HCT116 (cell line): ENCODE measurements at regions not wholly inside any gene's neighbourhood (a gene's known extent, or its start where the extent isn't known, plus 50 kb on each side); places are given as distances from the start of the nearest gene placed in this dataset.

Experiments
- ATAC-seq: fragments of 200-7000 bp; cut with Tn5 transposase; 2 replicates; pipeline ENCODE4 v1.9.1; 2020; ENCODE audit warnings: mild to moderate bottlenecking, moderate library complexity
- BruUV-seq: library from RNA; stranded (reverse); fragments of 400-500 nt; replicated peaks from 2 replicates; lab custom pipeline; 2021; lab: Mats Ljungman, UMichigan
- CTCF ChIA-PET: fragments of 300-600 bp; sonication (Branson Sonifier 250); formaldehyde crosslinking; loops from one replicate; lab custom pipeline; 2021; ENCODE audit warnings: antibody characterized with exemption; lab: Charles Lee
- POLR2A ChIA-PET: fragments of 300-600, 350-600 bp; sonication (Branson Sonifier 250); formaldehyde crosslinking; loops from one replicate; lab custom pipeline; 2021; ENCODE audit warnings: antibody characterized with exemption; lab: Charles Lee
- RAD21 ChIA-PET, 2 experiments: fragments of 300-600 bp; sonication (Branson Sonifier 250); formaldehyde crosslinking; loops; one replicate each; lab custom pipeline; 2023; ENCODE audit warnings: low total read pairs in 2 of 2; ENCODE audit not compliant: uncharacterized antibody in 2 of 2, unreplicated experiment in 2 of 2, low non-redundant PET in 1 of 2; lab: Charles Lee
- DNase-seq: peaks from one replicate; pipeline ENCODE4 v3.0.0-alpha.2; 2010; ENCODE audit warnings: low read depth, low spot score
- H2AFZ ChIP-seq: fragments of 200-600 bp; shearing (Covaris generic), sonication (generic); 2 replicates; pipeline ENCODE4 v1.6.1; 2017; ENCODE audit warnings: low read depth, mixed run types, mixed read lengths, antibody characterized with exemption, low read length; ENCODE audit not compliant: poor library complexity, severe bottlenecking
- H3K27ac ChIP-seq: 2 replicates; pipeline ENCODE4 v1.5.1; 2012; ENCODE audit warnings: low read depth, low read length
- H3K27me3 ChIP-seq: fragments of 200-600 bp; sonication (generic); 2 replicates; pipeline ENCODE4 v1.6.1; 2016; ENCODE audit warnings: mixed run types, low read length, mixed read lengths; ENCODE audit not compliant: insufficient read depth
- H3K36me3 ChIP-seq, 2 experiments: fragments of 200-500 bp in 1 of 2; fragments of 200-600 bp in 1 of 2; sonication (Bioruptor generic) in 1 of 2; sonication (generic) in 1 of 2; 2 replicates each; pipeline versions ENCODE4 v1.5.1 to v1.6.1; 2014 to 2016; ENCODE audit warnings: low read length in 2 of 2, inconsistent platforms in 1 of 2, mixed read lengths in 1 of 2, mixed run types in 1 of 2; ENCODE audit not compliant: insufficient read depth in 2 of 2, control insufficient read depth in 1 of 2
- H3K4me1 ChIP-seq, 2 experiments: fragments of 200-600 bp in 1 of 2; sonication (generic) in 1 of 2; 2 replicates each; pipeline versions ENCODE4 v1.5.1 to v1.6.1; 2012 to 2017; ENCODE audit warnings: low read length in 2 of 2, inconsistent platforms in 1 of 2, mild to moderate bottlenecking in 1 of 2, mixed read lengths in 1 of 2, mixed run types in 1 of 2, moderate library complexity in 1 of 2; ENCODE audit not compliant: insufficient read depth in 2 of 2, control insufficient read depth in 1 of 2
- H3K4me2 ChIP-seq: fragments of 200-600 bp; sonication (generic); 2 replicates; pipeline ENCODE4 v1.6.1; 2017; ENCODE audit warnings: mixed run types, low read length, mixed read lengths
- H3K4me3 ChIP-seq, 2 experiments: fragments of 200-600 bp in 1 of 2; sonication (generic) in 1 of 2; replicated peaks in 1 of 2; 2 replicates each; pipeline ENCODE4 v1.5.1; 2011 to 2016; ENCODE audit warnings: low read length in 2 of 2, control low read depth in 1 of 2, low read depth in 1 of 2, mild to moderate bottlenecking in 1 of 2, mixed read lengths in 1 of 2, mixed run types in 1 of 2
- H3K79me2 ChIP-seq: fragments of 200-600 bp; sonication (generic); 2 replicates; pipeline ENCODE4 v1.6.1; 2017; ENCODE audit warnings: mild to moderate bottlenecking, mixed run types, low read length, moderate library complexity, mixed read lengths; ENCODE audit not compliant: insufficient read depth
- H3K9ac ChIP-seq: fragments of 200-600 bp; sonication (generic); 2 replicates; pipeline ENCODE4 v1.6.1; 2016; ENCODE audit warnings: low read length, mixed read lengths
- H3K9me2 ChIP-seq: fragments of 200-600 bp; sonication (generic), shearing (Covaris generic); 2 replicates; pipeline ENCODE4 v1.6.1; 2017; ENCODE audit warnings: mixed run types, mild to moderate bottlenecking, moderate library complexity; ENCODE audit not compliant: insufficient read depth
- H3K9me3 ChIP-seq, 2 experiments: fragments of 200-500 bp in 1 of 2; fragments of 200-600 bp in 1 of 2; sonication (Bioruptor generic) in 1 of 2; sonication (generic) in 1 of 2; 2 replicates each; pipeline ENCODE4 v1.6.1; 2014 to 2017; ENCODE audit warnings: low read length in 2 of 2, mixed read lengths in 2 of 2, inconsistent platforms in 1 of 2, low read depth in 1 of 2, mild to moderate bottlenecking in 1 of 2, mixed run types in 1 of 2, moderate library complexity in 1 of 2; ENCODE audit not compliant: control insufficient read depth in 1 of 2, insufficient read depth in 1 of 2
- H4K20me1 ChIP-seq: fragments of 200-600 bp; sonication (generic), shearing (Covaris generic); 2 replicates; pipeline ENCODE4 v1.6.1; 2017; ENCODE audit warnings: mixed run types, mild to moderate bottlenecking, moderate library complexity; ENCODE audit not compliant: insufficient read depth
- EZH2phosphoT487 ChIP-seq: fragments of 200-600 bp; IDR thresholded peaks from 2 replicates; pipeline ENCODE4 v1.6.1; 2018; ENCODE audit warnings: antibody characterized with exemption, borderline replicate concordance
- FOSL1 ChIP-seq: IDR thresholded peaks from 2 replicates; pipeline ENCODE4 v1.6.1; 2012; ENCODE audit warnings: low read depth
- JUND ChIP-seq: IDR thresholded peaks from 2 replicates; pipeline ENCODE4 v1.6.1; 2012
- POLR2A ChIP-seq: IDR thresholded peaks from 2 replicates; pipeline ENCODE4 v1.7.0; 2011; ENCODE audit warnings: borderline replicate concordance; ENCODE audit not compliant: insufficient read depth, insufficient read length; ENCODE audit errors: extremely low read depth
- RAD21 ChIP-seq: IDR thresholded peaks from 2 replicates; pipeline ENCODE4 v1.6.1; 2012; ENCODE audit warnings: low read depth, mild to moderate bottlenecking
- TCF7L2 ChIP-seq: IDR thresholded peaks from 2 replicates; pipeline ENCODE4 v1.7.0; 2011; ENCODE audit warnings: borderline replicate concordance, inconsistent platforms; ENCODE audit not compliant: insufficient read depth, insufficient read length; ENCODE audit errors: extremely low read depth
- ZFX ChIP-seq: fragments of 450-650 bp; IDR thresholded peaks from 2 replicates; pipeline ENCODE4 v1.6.1; 2017
- intact Hi-C: fragments of 100-400 bp; cut with micrococcal nuclease; formaldehyde crosslinking; loops from 2 replicates; pipeline ENCODE4 v1.10.0; 2022
- TF ChIP-seq, protein P1 (sequence below): IDR thresholded peaks from 2 replicates; pipeline ENCODE4 v1.6.1; 2011; ENCODE audit warnings: mild to moderate bottlenecking, low read length, moderate library complexity; ENCODE audit not compliant: insufficient replicate concordance; ENCODE audit errors: extremely low read depth
- TF ChIP-seq, protein P2 (sequence below): IDR thresholded peaks from 2 replicates; pipeline ENCODE4 v1.6.1; 2012; ENCODE audit warnings: low read depth

DNA sequence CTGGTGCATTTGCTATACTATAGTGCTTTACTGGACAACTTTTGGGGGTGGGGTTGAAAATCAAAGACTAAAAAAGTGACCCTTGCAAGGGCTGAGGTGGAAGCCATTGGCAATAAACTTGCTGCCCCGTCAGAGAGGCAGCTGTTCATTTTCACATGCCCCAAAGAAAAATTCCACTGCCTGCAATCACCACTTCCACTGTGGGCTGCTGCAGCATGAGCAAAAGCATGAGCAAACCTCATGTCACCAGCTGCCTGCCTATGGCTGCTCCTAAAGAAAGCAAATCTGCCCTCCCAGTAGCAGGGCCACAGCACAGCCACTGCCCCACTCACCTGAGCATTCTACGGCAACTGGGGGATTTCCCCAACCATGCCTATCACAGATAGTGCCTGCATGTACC, 290.0 kb downstream of the PAX1 start:
- no peak overlapping the region for H3K4me3 ChIP-seq
- H2AFZ ChIP-seq: no peak overlapping the region
- no peak for TF ChIP-seq EZH2phosphoT487
- no peak for TF ChIP-seq ZFX
- no peaks in the 10 kb centered on the region for H3K27me3 ChIP-seq
- intact Hi-C loops: no loop called here
- no peaks in the 10 kb centered on the region for H3K36me3 ChIP-seq
- ChIA-PET RAD21 (no interaction called here), POLR2A (no interaction called here), CTCF (no interaction called here)
- H3K9me2 ChIP-seq: no peaks in the 10 kb centered on the region
- ATAC-seq (no peak), DNase-seq (no peak)
- H3K27ac ChIP-seq: no peak overlapping the region
- no peaks in the 10 kb centered on the region for H3K4me1 ChIP-seq
- no TSS peak for BruUV-seq
- no peaks in the 10 kb centered on the region for H3K79me2 ChIP-seq
- H3K9ac ChIP-seq: no peak overlapping the region
- no peak overlapping the region for H3K4me2 ChIP-seq
- H3K9me3 ChIP-seq: peaks cover 0 to 21% of the 10 kb centered on the region in 2 experiments; a peak in 3 of 4 replicates
- H4K20me1 ChIP-seq: no peaks in the 10 kb centered on the region

DNA sequence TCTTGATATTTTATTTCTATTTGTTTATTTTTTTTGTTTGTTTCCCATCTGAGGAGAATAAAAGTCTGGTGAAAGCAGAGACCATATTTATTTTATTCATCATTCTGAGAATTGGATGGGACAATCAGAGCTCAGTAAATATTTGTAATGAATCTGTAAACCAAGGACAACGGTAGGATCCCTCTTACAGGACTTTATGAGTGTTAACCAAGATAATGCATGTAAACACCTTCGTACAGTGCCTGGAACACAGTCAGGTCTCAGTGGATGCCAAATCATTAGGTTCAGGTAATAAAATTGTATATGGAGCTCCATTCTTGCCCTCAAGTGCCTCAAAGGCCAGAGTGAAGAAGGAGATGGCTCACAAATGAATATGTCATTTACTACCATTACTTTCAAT, 288.7 kb downstream of the PAX1 start:
- no TSS peak for BruUV-seq
- no peaks in the 10 kb centered on the region for H3K36me3 ChIP-seq
- no peaks in the 10 kb centered on the region for H3K9me2 ChIP-seq
- no peak overlapping the region for H3K9ac ChIP-seq
- DNase-seq (no peak), ATAC-seq (no peak)
- no peaks in the 10 kb centered on the region for H3K4me1 ChIP-seq
- no peak overlapping the region for H3K27ac ChIP-seq
- RAD21 ChIA-PET: no interaction called here
- H3K79me2 ChIP-seq: no peaks in the 10 kb centered on the region
- TF ChIP-seq EZH2phosphoT487 (no peak), FOSL1 (no peak)
- H3K4me2 ChIP-seq: no peak overlapping the region
- H3K27me3 ChIP-seq: no peaks in the 10 kb centered on the region
- no peak overlapping the region for H3K4me3 ChIP-seq
- CTCF ChIA-PET: no interaction called here
- POLR2A ChIA-PET: no interaction called here
- H3K9me3 ChIP-seq: peaks cover 0 to 18% of the 10 kb centered on the region in 2 experiments; a peak in 3 of 4 replicates
- no peaks in the 10 kb centered on the region for H4K20me1 ChIP-seq
- intact Hi-C loops: no loop called here
- no peak overlapping the region for H2AFZ ChIP-seq

DNA sequence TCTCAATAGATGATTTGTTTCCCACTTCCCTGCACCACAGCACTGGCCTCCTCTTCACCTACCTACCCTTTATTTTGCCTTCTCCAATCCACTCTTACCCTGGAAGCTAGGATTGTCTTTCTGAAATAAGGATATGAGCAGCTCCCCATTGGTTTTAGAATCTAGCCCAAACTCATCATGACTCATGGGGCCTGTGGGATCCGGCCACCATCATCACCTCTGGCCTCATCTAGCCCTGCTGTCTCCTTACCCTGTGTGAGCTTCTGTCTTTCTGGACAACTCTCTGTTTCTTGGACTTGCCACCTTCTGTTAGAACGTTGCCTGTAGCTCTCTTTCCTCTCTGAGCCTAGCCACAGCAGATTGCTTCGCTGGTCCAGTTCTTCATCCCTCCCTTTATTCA, 277.1 kb downstream of the PAX1 start:
- intact Hi-C loops: no loop called here
- ChIA-PET POLR2A (no interaction called here), RAD21 (no interaction called here)
- TF ChIP-seq POLR2A (no peak), TCF7L2 (no peak), JUND (no peak), RAD21 (no peak)
- TF ChIP-seq, protein P1, sequence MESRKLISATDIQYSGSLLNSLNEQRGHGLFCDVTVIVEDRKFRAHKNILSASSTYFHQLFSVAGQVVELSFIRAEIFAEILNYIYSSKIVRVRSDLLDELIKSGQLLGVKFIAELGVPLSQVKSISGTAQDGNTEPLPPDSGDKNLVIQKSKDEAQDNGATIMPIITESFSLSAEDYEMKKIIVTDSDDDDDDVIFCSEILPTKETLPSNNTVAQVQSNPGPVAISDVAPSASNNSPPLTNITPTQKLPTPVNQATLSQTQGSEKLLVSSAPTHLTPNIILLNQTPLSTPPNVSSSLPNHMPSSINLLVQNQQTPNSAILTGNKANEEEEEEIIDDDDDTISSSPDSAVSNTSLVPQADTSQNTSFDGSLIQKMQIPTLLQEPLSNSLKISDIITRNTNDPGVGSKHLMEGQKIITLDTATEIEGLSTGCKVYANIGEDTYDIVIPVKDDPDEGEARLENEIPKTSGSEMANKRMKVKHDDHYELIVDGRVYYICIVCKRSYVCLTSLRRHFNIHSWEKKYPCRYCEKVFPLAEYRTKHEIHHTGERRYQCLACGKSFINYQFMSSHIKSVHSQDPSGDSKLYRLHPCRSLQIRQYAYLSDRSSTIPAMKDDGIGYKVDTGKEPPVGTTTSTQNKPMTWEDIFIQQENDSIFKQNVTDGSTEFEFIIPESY: no peak
- TF ChIP-seq, protein P2, sequence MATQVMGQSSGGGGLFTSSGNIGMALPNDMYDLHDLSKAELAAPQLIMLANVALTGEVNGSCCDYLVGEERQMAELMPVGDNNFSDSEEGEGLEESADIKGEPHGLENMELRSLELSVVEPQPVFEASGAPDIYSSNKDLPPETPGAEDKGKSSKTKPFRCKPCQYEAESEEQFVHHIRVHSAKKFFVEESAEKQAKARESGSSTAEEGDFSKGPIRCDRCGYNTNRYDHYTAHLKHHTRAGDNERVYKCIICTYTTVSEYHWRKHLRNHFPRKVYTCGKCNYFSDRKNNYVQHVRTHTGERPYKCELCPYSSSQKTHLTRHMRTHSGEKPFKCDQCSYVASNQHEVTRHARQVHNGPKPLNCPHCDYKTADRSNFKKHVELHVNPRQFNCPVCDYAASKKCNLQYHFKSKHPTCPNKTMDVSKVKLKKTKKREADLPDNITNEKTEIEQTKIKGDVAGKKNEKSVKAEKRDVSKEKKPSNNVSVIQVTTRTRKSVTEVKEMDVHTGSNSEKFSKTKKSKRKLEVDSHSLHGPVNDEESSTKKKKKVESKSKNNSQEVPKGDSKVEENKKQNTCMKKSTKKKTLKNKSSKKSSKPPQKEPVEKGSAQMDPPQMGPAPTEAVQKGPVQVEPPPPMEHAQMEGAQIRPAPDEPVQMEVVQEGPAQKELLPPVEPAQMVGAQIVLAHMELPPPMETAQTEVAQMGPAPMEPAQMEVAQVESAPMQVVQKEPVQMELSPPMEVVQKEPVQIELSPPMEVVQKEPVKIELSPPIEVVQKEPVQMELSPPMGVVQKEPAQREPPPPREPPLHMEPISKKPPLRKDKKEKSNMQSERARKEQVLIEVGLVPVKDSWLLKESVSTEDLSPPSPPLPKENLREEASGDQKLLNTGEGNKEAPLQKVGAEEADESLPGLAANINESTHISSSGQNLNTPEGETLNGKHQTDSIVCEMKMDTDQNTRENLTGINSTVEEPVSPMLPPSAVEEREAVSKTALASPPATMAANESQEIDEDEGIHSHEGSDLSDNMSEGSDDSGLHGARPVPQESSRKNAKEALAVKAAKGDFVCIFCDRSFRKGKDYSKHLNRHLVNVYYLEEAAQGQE: no peak

More for the DNA sequence above, 277.1 kb downstream of the PAX1 start:
- Histone ChIP-seq H3K9me2 (no peaks in the 10 kb centered on the region), H3K4me3 (no peak overlapping the region), H2AFZ (no peak overlapping the region), H3K79me2 (no peaks in the 10 kb centered on the region), H3K9me3 (peaks cover 8 to 26% of the 10 kb centered on the region in 2 experiments; a peak in 2 of 4 replicates), H3K4me2 (no peak overlapping the region), H4K20me1 (no peaks in the 10 kb centered on the region), H3K27ac (no peak overlapping the region), H3K9ac (no peak overlapping the region), H3K27me3 (no peaks in the 10 kb centered on the region), H3K36me3 (no peaks in the 10 kb centered on the region), H3K4me1 (no peaks in the 10 kb centered on the region)
- no TSS peak for BruUV-seq
- CTCF ChIA-PET: no interaction called here
- DNase-seq (no peak), ATAC-seq (no peak)
